ENCODE measurements at regions not wholly inside any gene's neighbourhood (a gene's known extent, or its start where the extent isn't known, plus 50 kb on each side); places are given as distances from the start of the nearest gene placed in this dataset.

GRCh38 chr15:46708226-46708625 lies 1009.1 kb upstream of the SEMA6D start:
- Histone ChIP-seq H3K4me3 (ENCODE audit: insufficient read depth, low read depth, low read length, poor library complexity, severe bottlenecking) (no peak overlapping the region), H3K4me1 (ENCODE audit: control insufficient read depth, insufficient read depth, low read length, poor library complexity, severe bottlenecking) (no peaks in the 10 kb centered on the region), H3K36me3 (ENCODE audit: control insufficient read depth, insufficient read depth, low read length) (no peaks in the 10 kb centered on the region), H3K27ac (ENCODE audit: insufficient read depth, low read length, poor library complexity, severe bottlenecking) (no peak overlapping the region), H3K9me3 (ENCODE audit: control insufficient read depth, low read length) (no peaks in the 10 kb centered on the region), H3K27me3 (replicated peaks; ENCODE audit: control insufficient read depth, insufficient read depth, low read length, poor library complexity, severe bottlenecking) (no peaks in the 10 kb centered on the region)
- no peak for DNase-seq

DNA sequence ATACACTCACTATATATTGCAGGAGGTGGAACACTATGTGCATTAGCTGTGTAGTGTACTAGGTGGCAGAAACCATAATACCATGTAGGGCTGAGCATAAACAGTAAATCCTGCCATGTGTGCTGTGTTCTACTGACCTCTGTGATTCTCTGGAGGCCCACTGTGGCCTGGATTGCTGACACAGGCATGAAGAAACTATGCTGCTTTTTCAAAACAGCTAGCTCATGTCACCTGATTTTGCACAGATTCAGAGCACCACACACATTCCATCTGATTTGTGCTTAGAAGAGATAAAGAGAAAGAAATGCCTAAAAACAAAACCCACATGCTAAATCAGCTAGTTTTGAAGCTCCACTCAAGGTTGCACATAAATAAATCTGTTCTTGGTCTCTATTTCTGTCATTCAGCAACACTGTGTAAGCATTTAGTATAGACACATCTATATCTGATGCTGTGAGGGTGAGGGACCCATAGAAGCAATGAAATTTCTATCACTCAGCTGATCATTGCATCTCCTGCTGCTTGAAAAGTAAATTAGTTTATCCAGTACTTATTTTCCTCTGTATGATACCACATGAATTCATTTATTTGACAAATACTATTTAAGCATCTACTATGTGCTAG lies 1007.7 kb upstream of the SEMA6D start:
- no peaks in the 10 kb centered on the region for H3K27me3 ChIP-seq (replicated peaks; ENCODE audit: control insufficient read depth, insufficient read depth, low read length, poor library complexity, severe bottlenecking)
- no peaks in the 10 kb centered on the region for H3K36me3 ChIP-seq (ENCODE audit: control insufficient read depth, insufficient read depth, low read length)
- no peak for DNase-seq
- H3K4me1 ChIP-seq (ENCODE audit: control insufficient read depth, insufficient read depth, low read length, poor library complexity, severe bottlenecking), result no peaks in the 10 kb centered on the region
- H3K9me3 ChIP-seq (ENCODE audit: control insufficient read depth, low read length), result no peaks in the 10 kb centered on the region
- H3K4me3 ChIP-seq (ENCODE audit: insufficient read depth, low read depth, low read length, poor library complexity, severe bottlenecking), result no peak overlapping the region
- H3K27ac ChIP-seq (ENCODE audit: insufficient read depth, low read length, poor library complexity, severe bottlenecking), result no peak overlapping the region

- H3K36me3 ChIP-seq (ENCODE audit: control insufficient read depth, insufficient read depth, low read length), result no peaks in the 10 kb centered on the region
- no peaks in the 10 kb centered on the region for H3K9me3 ChIP-seq (ENCODE audit: control insufficient read depth, low read length)
- no peak overlapping the region for H3K27ac ChIP-seq (ENCODE audit: insufficient read depth, low read length, poor library complexity, severe bottlenecking)
- H3K4me1 ChIP-seq (ENCODE audit: control insufficient read depth, insufficient read depth, low read length, poor library complexity, severe bottlenecking), result no peaks in the 10 kb centered on the region
- DNase-seq, result no peak
- H3K27me3 ChIP-seq (replicated peaks; ENCODE audit: control insufficient read depth, insufficient read depth, low read length, poor library complexity, severe bottlenecking), result no peaks in the 10 kb centered on the region
- no peak overlapping the region for H3K4me3 ChIP-seq (ENCODE audit: insufficient read depth, low read depth, low read length, poor library complexity, severe bottlenecking)
Measured at GRCh38 chr15:46710401-46710960, 1006.8 kb upstream of the SEMA6D start.

DNA sequence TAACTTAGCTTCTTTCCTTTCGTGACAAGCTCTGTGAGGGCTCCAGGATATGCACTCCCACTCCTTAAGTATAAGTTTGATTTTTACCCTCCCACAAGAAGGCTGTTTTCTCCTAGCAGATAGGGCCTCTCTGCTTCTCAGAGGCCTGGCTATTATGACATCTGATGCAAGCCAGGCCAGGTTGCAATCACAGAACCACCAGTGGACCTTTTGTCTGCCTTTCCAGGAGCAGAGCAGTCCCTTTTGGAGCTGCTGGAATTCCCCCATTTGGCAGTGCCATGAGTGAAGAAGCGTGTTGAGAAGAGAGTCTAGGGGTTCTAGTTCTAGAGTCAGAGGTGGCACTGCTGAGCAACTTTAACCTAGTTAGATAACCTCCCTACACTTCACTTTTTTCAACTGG lies 1004.3 kb upstream of the SEMA6D start:
- DNase-seq, result no peak
- Histone ChIP-seq H3K9me3 (ENCODE audit: control insufficient read depth, low read length) (no peaks in the 10 kb centered on the region), H3K27me3 (replicated peaks; ENCODE audit: control insufficient read depth, insufficient read depth, low read length, poor library complexity, severe bottlenecking) (no peaks in the 10 kb centered on the region), H3K27ac (ENCODE audit: insufficient read depth, low read length, poor library complexity, severe bottlenecking) (no peak overlapping the region), H3K4me3 (ENCODE audit: insufficient read depth, low read depth, low read length, poor library complexity, severe bottlenecking) (no peak overlapping the region), H3K36me3 (ENCODE audit: control insufficient read depth, insufficient read depth, low read length) (no peaks in the 10 kb centered on the region), H3K4me1 (ENCODE audit: control insufficient read depth, insufficient read depth, low read length, poor library complexity, severe bottlenecking) (no peaks in the 10 kb centered on the region)

GRCh38 chr15:46714950-46715349 lies 1002.4 kb upstream of the SEMA6D start:
- Histone ChIP-seq H3K9me3 (ENCODE audit: control insufficient read depth, low read length) (no peaks in the 10 kb centered on the region), H3K4me1 (ENCODE audit: control insufficient read depth, insufficient read depth, low read length, poor library complexity, severe bottlenecking) (no peaks in the 10 kb centered on the region), H3K27ac (ENCODE audit: insufficient read depth, low read length, poor library complexity, severe bottlenecking) (no peak overlapping the region), H3K36me3 (ENCODE audit: control insufficient read depth, insufficient read depth, low read length) (no peaks in the 10 kb centered on the region), H3K27me3 (replicated peaks; ENCODE audit: control insufficient read depth, insufficient read depth, low read length, poor library complexity, severe bottlenecking) (no peaks in the 10 kb centered on the region), H3K4me3 (ENCODE audit: insufficient read depth, low read depth, low read length, poor library complexity, severe bottlenecking) (no peak overlapping the region)
- DNase-seq, result no peak

DNA sequence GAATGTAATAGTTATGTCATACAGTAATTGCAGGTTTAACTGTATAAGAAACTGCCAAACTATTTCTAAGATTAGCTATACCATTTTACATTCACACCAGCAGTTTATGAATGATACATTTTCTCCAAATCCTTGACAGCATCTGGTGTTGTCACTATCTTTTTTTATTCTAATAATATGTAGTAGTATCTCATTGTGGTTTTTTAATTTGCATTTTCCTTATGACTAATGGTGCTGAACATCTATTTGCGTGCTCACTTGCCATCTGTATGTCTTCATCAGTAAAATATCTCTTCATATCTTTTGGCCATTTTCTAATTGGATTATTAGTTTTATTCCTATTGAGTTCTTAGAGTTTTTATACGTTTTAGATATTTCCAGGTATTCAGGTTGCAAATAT lies 994.0 kb upstream of the SEMA6D start:
- H3K4me1 ChIP-seq (ENCODE audit: control insufficient read depth, insufficient read depth, low read length, poor library complexity, severe bottlenecking), result no peaks in the 10 kb centered on the region
- H3K36me3 ChIP-seq (ENCODE audit: control insufficient read depth, insufficient read depth, low read length), result no peaks in the 10 kb centered on the region
- no peaks in the 10 kb centered on the region for H3K9me3 ChIP-seq (ENCODE audit: control insufficient read depth, low read length)
- H3K4me3 ChIP-seq (ENCODE audit: insufficient read depth, low read depth, low read length, poor library complexity, severe bottlenecking), result no peak overlapping the region
- no peaks in the 10 kb centered on the region for H3K27me3 ChIP-seq (replicated peaks; ENCODE audit: control insufficient read depth, insufficient read depth, low read length, poor library complexity, severe bottlenecking)
- H3K27ac ChIP-seq (ENCODE audit: insufficient read depth, low read length, poor library complexity, severe bottlenecking), result no peak overlapping the region
- no peak for DNase-seq

DNA sequence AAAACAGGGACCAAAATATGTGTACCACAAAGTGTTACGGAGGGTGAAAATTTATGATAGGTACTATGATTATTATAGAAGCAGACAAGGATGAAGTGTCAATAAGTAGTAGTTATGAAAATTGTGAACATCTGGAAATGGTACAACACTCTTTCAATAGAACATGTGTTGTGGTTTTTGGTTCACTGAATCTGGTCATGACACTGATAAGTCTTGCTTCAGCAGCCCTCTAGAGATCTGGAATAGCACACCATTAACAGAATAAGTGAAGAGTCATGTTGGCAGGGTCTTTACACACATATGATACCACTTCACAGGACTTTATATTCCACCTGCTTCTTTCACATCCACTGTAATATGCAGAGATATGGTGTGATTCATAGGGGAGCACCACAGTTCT lies 985.2 kb upstream of the SEMA6D start:
- no peaks in the 10 kb centered on the region for H3K27me3 ChIP-seq (replicated peaks; ENCODE audit: control insufficient read depth, insufficient read depth, low read length, poor library complexity, severe bottlenecking)
- no peaks in the 10 kb centered on the region for H3K4me1 ChIP-seq (ENCODE audit: control insufficient read depth, insufficient read depth, low read length, poor library complexity, severe bottlenecking)
- no peak for DNase-seq
- H3K27ac ChIP-seq (ENCODE audit: insufficient read depth, low read length, poor library complexity, severe bottlenecking), result no peak overlapping the region
- no peaks in the 10 kb centered on the region for H3K9me3 ChIP-seq (ENCODE audit: control insufficient read depth, low read length)
- H3K36me3 ChIP-seq (ENCODE audit: control insufficient read depth, insufficient read depth, low read length), result no peaks in the 10 kb centered on the region
- no peak overlapping the region for H3K4me3 ChIP-seq (ENCODE audit: insufficient read depth, low read depth, low read length, poor library complexity, severe bottlenecking)

- H3K27ac ChIP-seq (ENCODE audit: insufficient read depth, low read length, poor library complexity, severe bottlenecking), result no peak overlapping the region
- H3K4me3 ChIP-seq (ENCODE audit: insufficient read depth, low read depth, low read length, poor library complexity, severe bottlenecking), result no peak overlapping the region
- DNase-seq, result no peak
- no peaks in the 10 kb centered on the region for H3K4me1 ChIP-seq (ENCODE audit: control insufficient read depth, insufficient read depth, low read length, poor library complexity, severe bottlenecking)
- H3K27me3 ChIP-seq (replicated peaks; ENCODE audit: control insufficient read depth, insufficient read depth, low read length, poor library complexity, severe bottlenecking), result no peaks in the 10 kb centered on the region
- H3K36me3 ChIP-seq (ENCODE audit: control insufficient read depth, insufficient read depth, low read length), result no peaks in the 10 kb centered on the region
- no peaks in the 10 kb centered on the region for H3K9me3 ChIP-seq (ENCODE audit: control insufficient read depth, low read length)
Measured at GRCh38 chr15:46735115-46735514, 982.2 kb upstream of the SEMA6D start.

- no peak overlapping the region for H3K4me3 ChIP-seq (ENCODE audit: insufficient read depth, low read depth, low read length, poor library complexity, severe bottlenecking)
- no peaks in the 10 kb centered on the region for H3K9me3 ChIP-seq (ENCODE audit: control insufficient read depth, low read length)
- no peaks in the 10 kb centered on the region for H3K27me3 ChIP-seq (replicated peaks; ENCODE audit: control insufficient read depth, insufficient read depth, low read length, poor library complexity, severe bottlenecking)
- H3K27ac ChIP-seq (ENCODE audit: insufficient read depth, low read length, poor library complexity, severe bottlenecking), result no peak overlapping the region
- DNase-seq, result no peak
- no peaks in the 10 kb centered on the region for H3K4me1 ChIP-seq (ENCODE audit: control insufficient read depth, insufficient read depth, low read length, poor library complexity, severe bottlenecking)
- H3K36me3 ChIP-seq (ENCODE audit: control insufficient read depth, insufficient read depth, low read length), result no peaks in the 10 kb centered on the region
Measured at GRCh38 chr15:46751303-46751702, 966.0 kb upstream of the SEMA6D start.

GRCh38 chr15:46753946-46754345 lies 963.4 kb upstream of the SEMA6D start:
- Histone ChIP-seq H3K4me3 (ENCODE audit: insufficient read depth, low read depth, low read length, poor library complexity, severe bottlenecking) (no peak overlapping the region), H3K36me3 (ENCODE audit: control insufficient read depth, insufficient read depth, low read length) (no peaks in the 10 kb centered on the region), H3K4me1 (ENCODE audit: control insufficient read depth, insufficient read depth, low read length, poor library complexity, severe bottlenecking) (no peaks in the 10 kb centered on the region), H3K27me3 (replicated peaks; ENCODE audit: control insufficient read depth, insufficient read depth, low read length, poor library complexity, severe bottlenecking) (no peaks in the 10 kb centered on the region), H3K9me3 (ENCODE audit: control insufficient read depth, low read length) (no peaks in the 10 kb centered on the region), H3K27ac (ENCODE audit: insufficient read depth, low read length, poor library complexity, severe bottlenecking) (no peak overlapping the region)
- no peak for DNase-seq
